AG04450 (cell line): ENCODE measurements at regions not wholly inside any gene's neighbourhood (a gene's known extent, or its start where the extent isn't known, plus 50 kb on each side); places are given as distances from the start of the nearest gene placed in this dataset.
A peak's percentile ranks its signal among the peaks of the same experiment; 100 is the strongest.

Experiments used
- CTCF ChIA-PET: fragments of 300-600, 350-600 bp; formaldehyde crosslinking; extraction: SDS; loops from one replicate; lab custom pipeline; 2022; ENCODE audit warnings: antibody characterized with exemption, inconsistent platforms; lab: Charles Lee
- POLR2A ChIA-PET: fragments of 350-600 bp; formaldehyde crosslinking; extraction: SDS; loops from one replicate; lab custom pipeline; 2021; ENCODE audit warnings: antibody characterized with exemption, inconsistent platforms; lab: Yijun Ruan, JAX
- DNase-seq: peaks from one replicate; pipeline ENCODE4 v3.0.0-alpha.2; 2011; ENCODE audit warnings: low read depth, low spot score
- H3K27ac ChIP-seq: one replicate; pipeline ENCODE4 v1.5.1; 2012; ENCODE audit warnings: low read depth, low read length, control low read depth
- H3K27me3 ChIP-seq: one replicate; pipeline ENCODE4 v1.6.0; 2012; ENCODE audit warnings: low read length; ENCODE audit not compliant: control insufficient read depth, insufficient read depth
- H3K4me3 ChIP-seq: 2 replicates; pipeline ENCODE4 v1.5.1; 2011; ENCODE audit warnings: mild to moderate bottlenecking, low read depth, low read length, control low read depth
- H3K9me3 ChIP-seq: 2 replicates; pipeline ENCODE4 v1.5.1; 2012; ENCODE audit warnings: low read length; ENCODE audit not compliant: control insufficient read depth, insufficient read depth
- TF ChIP-seq, protein P1 (sequence below): IDR thresholded peaks from 2 replicates; pipeline ENCODE4 v1.5.1; 2011; ENCODE audit warnings: low read depth, low read length, control low read depth, inconsistent platforms

DNA sequence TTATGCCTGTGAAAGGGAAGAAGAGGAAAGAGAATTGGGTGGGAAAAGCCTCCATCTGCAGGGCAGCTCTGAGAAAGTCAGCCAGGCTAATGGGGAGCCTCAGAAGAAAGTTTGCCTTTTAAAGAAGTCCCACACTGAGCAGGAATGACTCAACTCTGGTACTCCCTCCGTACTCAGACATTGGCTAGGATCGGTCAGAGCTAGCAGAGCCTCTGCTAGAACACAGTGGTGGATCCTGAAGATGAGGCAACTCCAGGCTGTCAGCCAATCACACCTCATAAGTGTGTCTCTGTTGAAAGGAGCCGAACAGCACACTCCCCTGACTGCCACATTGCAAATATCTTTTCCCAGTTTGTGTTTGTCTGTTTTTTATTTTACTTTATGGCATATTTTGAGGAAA is 96.9 kb downstream of the HNRNPLL start:
- TF ChIP-seq, protein P1, sequence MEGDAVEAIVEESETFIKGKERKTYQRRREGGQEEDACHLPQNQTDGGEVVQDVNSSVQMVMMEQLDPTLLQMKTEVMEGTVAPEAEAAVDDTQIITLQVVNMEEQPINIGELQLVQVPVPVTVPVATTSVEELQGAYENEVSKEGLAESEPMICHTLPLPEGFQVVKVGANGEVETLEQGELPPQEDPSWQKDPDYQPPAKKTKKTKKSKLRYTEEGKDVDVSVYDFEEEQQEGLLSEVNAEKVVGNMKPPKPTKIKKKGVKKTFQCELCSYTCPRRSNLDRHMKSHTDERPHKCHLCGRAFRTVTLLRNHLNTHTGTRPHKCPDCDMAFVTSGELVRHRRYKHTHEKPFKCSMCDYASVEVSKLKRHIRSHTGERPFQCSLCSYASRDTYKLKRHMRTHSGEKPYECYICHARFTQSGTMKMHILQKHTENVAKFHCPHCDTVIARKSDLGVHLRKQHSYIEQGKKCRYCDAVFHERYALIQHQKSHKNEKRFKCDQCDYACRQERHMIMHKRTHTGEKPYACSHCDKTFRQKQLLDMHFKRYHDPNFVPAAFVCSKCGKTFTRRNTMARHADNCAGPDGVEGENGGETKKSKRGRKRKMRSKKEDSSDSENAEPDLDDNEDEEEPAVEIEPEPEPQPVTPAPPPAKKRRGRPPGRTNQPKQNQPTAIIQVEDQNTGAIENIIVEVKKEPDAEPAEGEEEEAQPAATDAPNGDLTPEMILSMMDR: no peak
- peak overlapping the region; percentile 25 for H3K27ac ChIP-seq
- CTCF ChIA-PET: no interaction called here

DNA sequence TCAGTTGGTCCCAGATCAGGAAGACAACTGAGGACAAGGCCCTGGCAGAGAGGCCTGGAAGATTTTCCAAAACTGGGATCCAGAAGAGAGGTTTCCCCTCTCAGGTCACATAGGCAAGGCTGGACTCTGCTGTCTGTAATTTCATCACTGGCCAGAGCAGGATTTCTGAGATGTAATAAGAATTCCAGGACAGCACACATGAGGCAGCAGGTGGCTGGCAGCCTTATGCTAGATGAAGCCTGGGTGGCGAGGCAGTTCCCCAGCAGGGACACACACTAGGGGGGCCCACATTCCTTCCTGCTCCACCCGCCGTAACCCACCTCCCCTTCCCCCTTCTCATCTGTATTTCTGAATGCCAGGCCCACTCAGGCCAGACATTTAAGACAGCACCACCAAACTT is 98.6 kb downstream of the HNRNPLL start:
- DNase-seq: no peak
- ChIA-PET POLR2A (no interaction called here), CTCF (no interaction called here)
- Histone ChIP-seq H3K9me3 (peaks cover 3% of the 10 kb centered on the region; the same call in 1 of the 2 replicates), H3K27me3 (peaks cover 31% of the 10 kb centered on the region), H3K4me3 (no peak overlapping the region), H3K27ac (no peak overlapping the region)
- TF ChIP-seq, protein P1: no peak

More for the DNA sequence above, 96.9 kb downstream of the HNRNPLL start:
- Histone ChIP-seq H3K4me3 (no peak overlapping the region), H3K27me3 (peaks cover 25% of the 10 kb centered on the region), H3K9me3 (peaks cover 3% of the 10 kb centered on the region; the same call in 1 of the 2 replicates)
- POLR2A ChIA-PET: no interaction called here
- DNase-seq: peak; percentile 52

GRCh38 chr2:38502107-38502506 is 100.6 kb downstream of the HNRNPLL start:
- ChIA-PET CTCF (no interaction called here), POLR2A (no interaction called here)
- no peak overlapping the region for H3K27ac ChIP-seq

GRCh38 chr2:38500283-38500634 is 102.5 kb downstream of the HNRNPLL start:
- TF ChIP-seq, protein P1: no peak
- Histone ChIP-seq H3K9me3 (peaks cover 3% of the 10 kb centered on the region; the same call in 1 of the 2 replicates), H3K27ac (no peak overlapping the region), H3K27me3 (peaks cover 40% of the 10 kb centered on the region), H3K4me3 (no peak overlapping the region)
- CTCF ChIA-PET: interaction anchor here (0.6 kb wide), 1 partner anchor 240 kb away, joined by 4 read pairs; no protein-coding TSS in a partner anchor
- no peak for DNase-seq
- POLR2A ChIA-PET: no interaction called here

More at GRCh38 chr2:38502107-38502506, 100.6 kb downstream of the HNRNPLL start:
- TF ChIP-seq, protein P1: no peak
- Histone ChIP-seq H3K27me3 (peaks cover 34% of the 10 kb centered on the region), H3K4me3 (no peak overlapping the region), H3K9me3 (peaks cover 3% of the 10 kb centered on the region; the same call in 1 of the 2 replicates)
- no peak for DNase-seq

DNA sequence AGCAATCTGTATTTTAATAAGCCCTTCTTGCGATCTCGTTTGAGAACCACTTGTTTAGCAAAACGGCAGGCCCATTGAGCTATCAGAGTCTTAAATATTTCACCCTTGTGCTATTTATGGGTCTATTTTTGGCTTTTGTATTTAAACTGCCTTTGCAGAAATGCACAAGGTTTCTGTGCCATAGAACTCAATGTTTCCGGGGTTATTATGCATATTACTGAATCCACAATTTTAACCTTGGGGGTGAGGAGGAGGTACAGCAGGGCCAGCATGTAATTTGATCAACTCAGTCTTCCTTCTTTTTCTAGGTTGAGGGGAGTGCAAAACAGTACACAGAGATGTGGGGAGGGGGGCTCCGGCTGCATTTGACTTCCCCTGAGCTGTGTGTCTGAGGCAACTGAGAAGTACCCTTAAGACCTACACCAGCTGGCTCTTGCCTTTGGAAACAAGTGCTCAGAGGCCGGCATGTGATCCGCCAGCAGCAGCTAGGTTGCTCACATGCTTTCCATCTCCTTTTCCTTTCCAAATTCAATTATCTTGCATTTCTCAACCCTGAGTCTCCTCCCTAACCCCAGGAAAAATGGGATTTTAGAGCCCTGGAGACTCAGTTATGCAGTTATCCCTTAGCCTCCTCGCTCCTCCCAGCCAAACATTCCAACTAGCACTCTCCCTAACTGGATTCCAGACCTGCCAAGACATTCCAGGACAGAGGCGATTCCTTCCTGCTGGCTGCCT is 103.0 kb downstream of the HNRNPLL start:
- H3K9me3 ChIP-seq: peaks cover 3% of the 10 kb centered on the region; the same call in 1 of the 2 replicates
- no peak for DNase-seq
- peaks cover 42% of the 10 kb centered on the region for H3K27me3 ChIP-seq
- ChIA-PET CTCF (interaction anchor here (0.6 to 1.0 kb wide), 2 partner anchors 8 to 174 kb away, joined by 3 to 4 read pairs; no protein-coding TSS in a partner anchor), POLR2A (no interaction called here)
- no peak overlapping the region for H3K4me3 ChIP-seq
- no peak overlapping the region for H3K27ac ChIP-seq
- TF ChIP-seq, protein P1: no peak
